ENCODE measurements at regions not wholly inside any gene's neighbourhood (a gene's known extent, or its start where the extent isn't known, plus 50 kb on each side); places are given as distances from the start of the nearest gene placed in this dataset.

- no peak overlapping the region for H3K27ac ChIP-seq
Observed at GRCh38 chr11:115860246-115860645, 356.0 kb upstream of the CADM1 start.

GRCh38 chr11:115848611-115849010 lies 344.4 kb upstream of the CADM1 start:
- no peak for TF ChIP-seq EP300 (IDR thresholded peaks at IDR 0.05)
- TF ChIP-seq POLR2AphosphoS5 (IDR thresholded peaks at IDR 0.05), result no peak
- no peak for TF ChIP-seq CTCF (IDR thresholded peaks at IDR 0.05)
- TF ChIP-seq POLR2A (IDR thresholded peaks at IDR 0.05), result no peak
- no peaks in the 10 kb centered on the region for H3K4me1 ChIP-seq
- H3K4me3 ChIP-seq, result no peak overlapping the region
- no peaks in the 10 kb centered on the region for H3K9me3 ChIP-seq
- H3K36me3 ChIP-seq, result no peaks in the 10 kb centered on the region
- WGBS, 2 donors, result 46 to 68% methylated on average over 1 of the region's 1 CpG
- ATAC-seq (ENCODE audit: low FRiP score in 2 of 2) (no peak), DNase-seq (no peak)
- H3K27ac ChIP-seq, result no peak overlapping the region
- H3K27me3 ChIP-seq, result no peaks in the 10 kb centered on the region

More at GRCh38 chr11:115860246-115860645, 356.0 kb upstream of the CADM1 start:
- Histone ChIP-seq H3K36me3 (no peaks in the 10 kb centered on the region), H3K4me1 (no peaks in the 10 kb centered on the region), H3K27me3 (no peaks in the 10 kb centered on the region), H3K9me3 (peaks cover 4 to 6% (median 5%) of the 10 kb centered on the region in 4 donors), H3K4me3 (no peak overlapping the region)
- WGBS, 2 donors, result 90 to 100% methylated on average over 1 of the region's 1 CpG
- TF ChIP-seq CTCF (IDR thresholded peaks at IDR 0.05) (no peak), EP300 (IDR thresholded peaks at IDR 0.05) (no peak), POLR2AphosphoS5 (IDR thresholded peaks at IDR 0.05) (no peak), POLR2A (IDR thresholded peaks at IDR 0.05) (no peak)
- no peak for ATAC-seq (ENCODE audit: low FRiP score in 2 of 2)
- no peak for DNase-seq

GRCh38 chr11:115848080-115848479 lies 343.9 kb upstream of the CADM1 start:
- no peaks in the 10 kb centered on the region for H3K36me3 ChIP-seq
- H3K4me3 ChIP-seq, result no peak overlapping the region
- H3K4me1 ChIP-seq, result no peaks in the 10 kb centered on the region
- no peak overlapping the region for H3K27ac ChIP-seq
- H3K27me3 ChIP-seq, result no peaks in the 10 kb centered on the region
- DNase-seq (no peak), ATAC-seq (ENCODE audit: low FRiP score in 2 of 2) (no peak)
- TF ChIP-seq EP300 (IDR thresholded peaks at IDR 0.05) (no peak), POLR2AphosphoS5 (IDR thresholded peaks at IDR 0.05) (no peak), POLR2A (IDR thresholded peaks at IDR 0.05) (no peak), CTCF (IDR thresholded peaks at IDR 0.05) (no peak)
- H3K9me3 ChIP-seq, result no peaks in the 10 kb centered on the region
- 21 to 29% methylated on average over 1 of the region's 1 CpG for WGBS, 2 donors

- Histone ChIP-seq H3K9me3 (no peaks in the 10 kb centered on the region), H3K27ac (no peak overlapping the region), H3K36me3 (no peaks in the 10 kb centered on the region), H3K4me1 (no peaks in the 10 kb centered on the region), H3K4me3 (no peak overlapping the region), H3K27me3 (no peaks in the 10 kb centered on the region)
- TF ChIP-seq POLR2A (IDR thresholded peaks at IDR 0.05), result no peak
- TF ChIP-seq POLR2AphosphoS5 (IDR thresholded peaks at IDR 0.05), result no peak
- TF ChIP-seq CTCF (IDR thresholded peaks at IDR 0.05), result no peak
- TF ChIP-seq EP300 (IDR thresholded peaks at IDR 0.05), result no peak
- no peak for ATAC-seq (ENCODE audit: low FRiP score in 2 of 2)
- WGBS, 2 donors, result 90 to 91% methylated on average over 1 of the region's 1 CpG
- DNase-seq, result no peak
Observed at GRCh38 chr11:115845872-115846271, 341.7 kb upstream of the CADM1 start.

- 66 to 72% methylated on average over 3 of the region's 3 CpGs for WGBS, 2 donors
- DNase-seq (no peak), ATAC-seq (ENCODE audit: low FRiP score in 2 of 2) (no peak)
- no peaks in the 10 kb centered on the region for H3K9me3 ChIP-seq
- H3K36me3 ChIP-seq, result no peaks in the 10 kb centered on the region
- no peaks in the 10 kb centered on the region for H3K27me3 ChIP-seq
- H3K27ac ChIP-seq, result no peak overlapping the region
- no peak overlapping the region for H3K4me3 ChIP-seq
- no peaks in the 10 kb centered on the region for H3K4me1 ChIP-seq
- TF ChIP-seq POLR2AphosphoS5 (IDR thresholded peaks at IDR 0.05) (no peak), EP300 (IDR thresholded peaks at IDR 0.05) (no peak), POLR2A (IDR thresholded peaks at IDR 0.05) (no peak), CTCF (IDR thresholded peaks at IDR 0.05) (no peak)
Observed at GRCh38 chr11:115843685-115844084, 339.5 kb upstream of the CADM1 start.
